ENCODE measurements at regions not wholly inside any gene's neighbourhood (a gene's known extent, or its start where the extent isn't known, plus 50 kb on each side); places are given as distances from the start of the nearest gene placed in this dataset.

- DNase-seq = no peak
- peaks cover 4% of the 10 kb centered on the region for H3K9me3 Mint-ChIP-seq (ENCODE audit: insufficient read depth)
- no peaks in the 10 kb centered on the region for H3K4me1 ChIP-seq (ENCODE audit: control insufficient read depth in 2 of 2, insufficient read depth in 2 of 2, low read length in 2 of 2)
- no peaks in the 10 kb centered on the region for H3K4me1 Mint-ChIP-seq
- H4K20me1 ChIP-seq (ENCODE audit: control insufficient read depth, insufficient read depth, low read length, poor library complexity, severe bottlenecking) = no peaks in the 10 kb centered on the region
- H2AFZ ChIP-seq (ENCODE audit: insufficient read depth, low read depth, low read length, poor library complexity, severe bottlenecking) = no peak overlapping the region
- CTCF ChIA-PET = no interaction called here
- no peak overlapping the region for H3K4me3 Mint-ChIP-seq
- 100% methylated on average over 4 of the region's 5 CpGs for WGBS (ENCODE audit: insufficient coverage)
- POLR2A ChIA-PET = no interaction called here
- H3K9ac ChIP-seq (ENCODE audit: low read length) = no peak overlapping the region
- no peak overlapping the region for H3K27ac ChIP-seq (ENCODE audit: low read length in 2 of 2)
- intact Hi-C loops (cut with micrococcal nuclease) = no loop called here
- no peaks in the 10 kb centered on the region for H3K79me2 ChIP-seq (ENCODE audit: control insufficient read depth, insufficient read depth, low read length)
- TF ChIP-seq CTCF (IDR thresholded peaks at IDR 0.05) = no peak
- TF ChIP-seq EZH2 (IDR thresholded peaks at IDR 0.05; ENCODE audit: borderline replicate concordance, insufficient read depth, low read depth, low read length, poor library complexity, severe bottlenecking) = no peak
- no peaks in the 10 kb centered on the region for H3K9me3 ChIP-seq (ENCODE audit: control extremely low read depth in 1 of 3, control insufficient read depth in 2 of 3, insufficient read depth in 1 of 3, low read length in 2 of 3)
- H3K4me2 ChIP-seq (replicated peaks; ENCODE audit: low read depth, low read length, poor library complexity, severe bottlenecking) = no peak overlapping the region
- H3K27me3 Mint-ChIP-seq = peaks cover 3% of the 10 kb centered on the region
- no peaks in the 10 kb centered on the region for H3K27me3 ChIP-seq (replicated peaks in 1 of 4; ENCODE audit: control extremely low read depth in 1 of 4, control insufficient read depth in 3 of 4, insufficient read depth in 4 of 4, low read length in 3 of 4)
- H3K36me3 ChIP-seq (replicated peaks in 1 of 2; ENCODE audit: control extremely low read depth in 1 of 2, control insufficient read depth in 1 of 2, extremely low read depth in 1 of 2, insufficient read depth in 2 of 2, low read length in 1 of 2) = no peaks in the 10 kb centered on the region
- no peak overlapping the region for H3K4me3 ChIP-seq (ENCODE audit: control extremely low read depth in 1 of 5, extremely low read depth in 1 of 5, insufficient read depth in 1 of 5, low read depth in 2 of 5, low read length in 4 of 5)
- H3K27ac Mint-ChIP-seq = no peak overlapping the region
- no peak for ATAC-seq (ENCODE audit: low read depth)
These were observed 445.2 kb upstream of the NFE2L3 start for GRCh38 chr7:25706764-25707163.

- TF ChIP-seq CTCF (IDR thresholded peaks at IDR 0.05) (no peak), EZH2 (IDR thresholded peaks at IDR 0.05; ENCODE audit: borderline replicate concordance, insufficient read depth, low read depth, low read length, poor library complexity, severe bottlenecking) (no peak)
- no peak overlapping the region for H3K27ac ChIP-seq (ENCODE audit: low read length in 2 of 2)
- ATAC-seq (ENCODE audit: low read depth) = no peak
- ChIA-PET CTCF (no interaction called here), POLR2A (no interaction called here)
- no peaks in the 10 kb centered on the region for H3K27me3 ChIP-seq (replicated peaks in 1 of 4; ENCODE audit: control extremely low read depth in 1 of 4, control insufficient read depth in 3 of 4, insufficient read depth in 4 of 4, low read length in 3 of 4)
- intact Hi-C loops (cut with micrococcal nuclease) = no loop called here
- Mint-ChIP-seq H3K4me3 (no peak overlapping the region), H3K9me3 (ENCODE audit: insufficient read depth) (peaks cover 4% of the 10 kb centered on the region), H3K4me1 (no peaks in the 10 kb centered on the region), H3K27ac (no peak overlapping the region), H3K27me3 (peaks cover 2% of the 10 kb centered on the region)
- no peaks in the 10 kb centered on the region for H3K36me3 ChIP-seq (replicated peaks in 1 of 2; ENCODE audit: control extremely low read depth in 1 of 2, control insufficient read depth in 1 of 2, extremely low read depth in 1 of 2, insufficient read depth in 2 of 2, low read length in 1 of 2)
- no peak overlapping the region for H3K4me2 ChIP-seq (replicated peaks; ENCODE audit: low read depth, low read length, poor library complexity, severe bottlenecking)
- no peaks in the 10 kb centered on the region for H3K9me3 ChIP-seq (ENCODE audit: control extremely low read depth in 1 of 3, control insufficient read depth in 2 of 3, insufficient read depth in 1 of 3, low read length in 2 of 3)
- H3K4me3 ChIP-seq (ENCODE audit: control extremely low read depth in 1 of 5, extremely low read depth in 1 of 5, insufficient read depth in 1 of 5, low read depth in 2 of 5, low read length in 4 of 5) = no peak overlapping the region
- no peaks in the 10 kb centered on the region for H4K20me1 ChIP-seq (ENCODE audit: control insufficient read depth, insufficient read depth, low read length, poor library complexity, severe bottlenecking)
- no peaks in the 10 kb centered on the region for H3K4me1 ChIP-seq (ENCODE audit: control insufficient read depth in 2 of 2, insufficient read depth in 2 of 2, low read length in 2 of 2)
- no peak overlapping the region for H3K9ac ChIP-seq (ENCODE audit: low read length)
- no peak overlapping the region for H2AFZ ChIP-seq (ENCODE audit: insufficient read depth, low read depth, low read length, poor library complexity, severe bottlenecking)
- H3K79me2 ChIP-seq (ENCODE audit: control insufficient read depth, insufficient read depth, low read length) = no peaks in the 10 kb centered on the region
- 80% methylated on average over 4 of the region's 9 CpGs for WGBS (ENCODE audit: insufficient coverage)
- no peak for DNase-seq
These were observed 444.0 kb upstream of the NFE2L3 start for GRCh38 chr7:25707768-25708620.
